GM18858 (cell line): ENCODE measurements at regions not wholly inside any gene's neighbourhood (a gene's known extent, or its start where the extent isn't known, plus 50 kb on each side); places are given as distances from the start of the nearest gene placed in this dataset.
A peak's percentile ranks its signal among the peaks of the same experiment; 100 is the strongest.
"Not testable (repeated sequence)": the region's sequence is repeated elsewhere in the genome, so short reads cannot be mapped to it uniquely, and the experiment has no call there.

Experiments used
- ATAC-seq: cut with Tn5 transposase; IDR thresholded peaks from one replicate; pipeline ENCODE4 v1.9.1; 2021; ENCODE audit not compliant: unreplicated experiment

- ATAC-seq, result no peak
These were observed 1600.5 kb upstream of the SEL1L start for GRCh38 chr14:83133981-83134645.

GRCh38 chr14:83140756-83141155, 1607.1 kb upstream of the SEL1L start:
- no peak for ATAC-seq

GRCh38 chr14:83147006-83147405, 1613.4 kb upstream of the SEL1L start:
- ATAC-seq, result no peak

GRCh38 chr14:83151571-83151970, 1617.9 kb upstream of the SEL1L start:
- ATAC-seq, result no peak

GRCh38 chr14:83153081-83153480, 1619.4 kb upstream of the SEL1L start:
- ATAC-seq, result no peak

- ATAC-seq, result no peak
These were observed 1628.8 kb upstream of the SEL1L start for GRCh38 chr14:83162361-83162929.

- ATAC-seq, result no peak
These were observed 1629.4 kb upstream of the SEL1L start for GRCh38 chr14:83163016-83163415.

GRCh38 chr14:83164016-83164415, 1630.4 kb upstream of the SEL1L start:
- no peak for ATAC-seq

- ATAC-seq, result no peak
These were observed 1630.9 kb upstream of the SEL1L start for GRCh38 chr14:83164591-83164990.

- no peak for ATAC-seq
These were observed 1636.5 kb upstream of the SEL1L start for GRCh38 chr14:83170165-83170564.

GRCh38 chr14:83171761-83172160, 1638.1 kb upstream of the SEL1L start:
- no peak for ATAC-seq

GRCh38 chr14:83172363-83172762, 1638.7 kb upstream of the SEL1L start:
- ATAC-seq, result no peak

- ATAC-seq, result peak; percentile 55
These were observed 1640.0 kb upstream of the SEL1L start for GRCh38 chr14:83173687-83174086.

GRCh38 chr14:83184531-83184930, 1650.9 kb upstream of the SEL1L start:
- no peak for ATAC-seq

- ATAC-seq, result not testable (repeated sequence)
These were observed 1654.7 kb upstream of the SEL1L start for GRCh38 chr14:83188311-83188710.

GRCh38 chr14:83196236-83196635, 1662.6 kb upstream of the SEL1L start:
- no peak for ATAC-seq

- no peak for ATAC-seq
These were observed 1663.6 kb upstream of the SEL1L start for GRCh38 chr14:83197271-83197670.

- no peak for ATAC-seq
These were observed 1673.9 kb upstream of the SEL1L start for GRCh38 chr14:83207550-83207949.

- ATAC-seq, result no peak
These were observed 1674.7 kb upstream of the SEL1L start for GRCh38 chr14:83208341-83208740.

- ATAC-seq, result no peak
These were observed 1683.8 kb upstream of the SEL1L start for GRCh38 chr14:83217492-83217891.

GRCh38 chr14:83247924-83248639, 1714.4 kb upstream of the SEL1L start:
- ATAC-seq, result no peak

GRCh38 chr14:83251402-83251801, 1717.7 kb upstream of the SEL1L start:
- no peak for ATAC-seq
